ENCODE measurements at regions not wholly inside any gene's neighbourhood (a gene's known extent, or its start where the extent isn't known, plus 50 kb on each side); places are given as distances from the start of the nearest gene placed in this dataset.

- H2AFZ ChIP-seq (ENCODE audit: insufficient read depth, low read depth, low read length, poor library complexity, severe bottlenecking): no peak overlapping the region
- Mint-ChIP-seq H3K9me3 (peaks cover 5 to 16% (median 9%) of the 10 kb centered on the region in 7 donors), H3K4me3 (no peak overlapping the region), H3K4me1 (peaks cover 5% of the 10 kb centered on the region), H3K27me3 (ENCODE audit: low read depth in 3 of 3) (peaks cover 0 to 2% (median 0%) of the 10 kb centered on the region in 3 donors), H3K27ac (no peak overlapping the region), H3K36me3 (no peaks in the 10 kb centered on the region)
- no peak for TF ChIP-seq CTCF (IDR thresholded peaks at IDR 0.05)
- H3K27me3 ChIP-seq (ENCODE audit: control insufficient read depth in 2 of 2, insufficient read depth in 2 of 2, low read length in 2 of 2): peaks cover 0 to 3% of the 10 kb centered on the region in 2 donors
- H4K20me1 ChIP-seq (ENCODE audit: insufficient read depth, low read length): no peaks in the 10 kb centered on the region
- H3K9me3 ChIP-seq (replicated peaks in 1 of 2; ENCODE audit: control insufficient read depth in 1 of 2, insufficient read depth in 1 of 2, low read length in 2 of 2): peaks cover 0 to 4% of the 10 kb centered on the region in 2 donors
- H3K36me3 ChIP-seq (replicated peaks in 1 of 2; ENCODE audit: control insufficient read depth in 1 of 2, insufficient read depth in 2 of 2, low read length in 2 of 2): no peaks in the 10 kb centered on the region
- H3K9ac ChIP-seq (ENCODE audit: insufficient read depth, low read length, poor library complexity, severe bottlenecking): no peak overlapping the region
- no peak overlapping the region for H3K4me3 ChIP-seq (replicated peaks in 1 of 3; ENCODE audit: low read depth in 2 of 3, low read length in 3 of 3)
- WGBS (ENCODE audit: insufficient coverage): no CpG with 5 or more reads among the region's 1 CpG
- H3K27ac ChIP-seq (ENCODE audit: low read depth in 1 of 2, low read length in 2 of 2): no peak overlapping the region
- H3K79me2 ChIP-seq (ENCODE audit: insufficient read depth, low read length): no peaks in the 10 kb centered on the region
- no peak for DNase-seq
- H3K4me1 ChIP-seq (ENCODE audit: control insufficient read depth in 1 of 2, insufficient read depth in 2 of 2, low read length in 2 of 2): no peaks in the 10 kb centered on the region
- intact Hi-C loops (cut with micrococcal nuclease): no loop called here
- no peak overlapping the region for H3K4me2 ChIP-seq (replicated peaks; ENCODE audit: extremely low read depth, low read length, poor library complexity, severe bottlenecking)
Observed at GRCh38 chr5:50300878-50301277, 140.2 kb downstream of the EMB start.

GRCh38 chr5:50299896-50300295 is 141.2 kb downstream of the EMB start:
- intact Hi-C loops (cut with micrococcal nuclease): no loop called here
- peaks cover 0 to 2% (median 0%) of the 10 kb centered on the region in 3 donors for H3K27me3 Mint-ChIP-seq (ENCODE audit: low read depth in 3 of 3)
- H3K36me3 Mint-ChIP-seq: no peaks in the 10 kb centered on the region
- no peaks in the 10 kb centered on the region for H3K79me2 ChIP-seq (ENCODE audit: insufficient read depth, low read length)
- H3K4me1 Mint-ChIP-seq: peaks cover 3% of the 10 kb centered on the region
- 100% methylated on average over 1 of the region's 1 CpG for WGBS (ENCODE audit: insufficient coverage)
- H4K20me1 ChIP-seq (ENCODE audit: insufficient read depth, low read length): no peaks in the 10 kb centered on the region
- H3K36me3 ChIP-seq (replicated peaks in 1 of 2; ENCODE audit: control insufficient read depth in 1 of 2, insufficient read depth in 2 of 2, low read length in 2 of 2): no peaks in the 10 kb centered on the region
- no peak overlapping the region for H3K27ac Mint-ChIP-seq
- H3K4me1 ChIP-seq (ENCODE audit: control insufficient read depth in 1 of 2, insufficient read depth in 2 of 2, low read length in 2 of 2): no peaks in the 10 kb centered on the region
- peaks cover 9 to 22% (median 11%) of the 10 kb centered on the region in 7 donors for H3K9me3 Mint-ChIP-seq
- peaks cover 0 to 4% of the 10 kb centered on the region in 2 donors for H3K9me3 ChIP-seq (replicated peaks in 1 of 2; ENCODE audit: control insufficient read depth in 1 of 2, insufficient read depth in 1 of 2, low read length in 2 of 2)
- no peak for DNase-seq
- no peak overlapping the region for H3K9ac ChIP-seq (ENCODE audit: insufficient read depth, low read length, poor library complexity, severe bottlenecking)
- H3K4me3 ChIP-seq (replicated peaks in 1 of 3; ENCODE audit: low read depth in 2 of 3, low read length in 3 of 3): no peak overlapping the region
- no peak for TF ChIP-seq CTCF (IDR thresholded peaks at IDR 0.05)
- no peak overlapping the region for H3K4me2 ChIP-seq (replicated peaks; ENCODE audit: extremely low read depth, low read length, poor library complexity, severe bottlenecking)
- peaks cover 0 to 3% of the 10 kb centered on the region in 2 donors for H3K27me3 ChIP-seq (ENCODE audit: control insufficient read depth in 2 of 2, insufficient read depth in 2 of 2, low read length in 2 of 2)
- no peak overlapping the region for H3K4me3 Mint-ChIP-seq
- no peak overlapping the region for H2AFZ ChIP-seq (ENCODE audit: insufficient read depth, low read depth, low read length, poor library complexity, severe bottlenecking)
- no peak overlapping the region for H3K27ac ChIP-seq (ENCODE audit: low read depth in 1 of 2, low read length in 2 of 2)
